ENCODE measurements at regions not wholly inside any gene's neighbourhood (a gene's known extent, or its start where the extent isn't known, plus 50 kb on each side); places are given as distances from the start of the nearest gene placed in this dataset.

- Histone ChIP-seq H3K4me3 (ENCODE audit: control insufficient read depth in 2 of 3, extremely low read depth in 1 of 3, insufficient read depth in 2 of 3, low read depth in 1 of 3, low read length in 3 of 3) (no peak overlapping the region), H3K9ac (ENCODE audit: control insufficient read depth, extremely low read depth, insufficient read depth, low read length) (no peak overlapping the region), H3K27me3 (ENCODE audit: control insufficient read depth, extremely low read depth, insufficient read depth, low read length) (no peaks in the 10 kb centered on the region), H3K4me2 (ENCODE audit: control insufficient read depth, extremely low read depth, insufficient read depth, low read depth, low read length) (no peak overlapping the region), H3K79me2 (ENCODE audit: control insufficient read depth, insufficient read depth, low read length) (no peaks in the 10 kb centered on the region), H3K9me1 (ENCODE audit: control insufficient read depth, extremely low read depth, insufficient read depth, low read length) (no peaks in the 10 kb centered on the region), H2AFZ (ENCODE audit: control insufficient read depth, low read length) (no peak overlapping the region), H3K36me3 (ENCODE audit: control insufficient read depth in 2 of 2, extremely low read depth in 1 of 2, insufficient read depth in 2 of 2, low read length in 2 of 2) (peaks cover 0 to 5% of the 10 kb centered on the region in 2 experiments), H3K4me1 (ENCODE audit: control insufficient read depth, extremely low read depth, insufficient read depth, low read length) (peaks cover 12% of the 10 kb centered on the region), H4K20me1 (ENCODE audit: control insufficient read depth, extremely low read depth, insufficient read depth, low read length) (no peaks in the 10 kb centered on the region), H3K27ac (ENCODE audit: control insufficient read depth, insufficient read depth, low read length) (no peak overlapping the region), H3K9me3 (ENCODE audit: control insufficient read depth, low read depth, low read length) (no peaks in the 10 kb centered on the region)
- dilution Hi-C loops (cut with MboI; ENCODE audit: extremely low pct_ligation_motif_present, low sequenced_read_pairs): no loop called here
- FAIRE-seq (no peak), DNase-seq (ENCODE audit: low read depth, low spot score) (no peak)
- TF ChIP-seq, protein P1, sequence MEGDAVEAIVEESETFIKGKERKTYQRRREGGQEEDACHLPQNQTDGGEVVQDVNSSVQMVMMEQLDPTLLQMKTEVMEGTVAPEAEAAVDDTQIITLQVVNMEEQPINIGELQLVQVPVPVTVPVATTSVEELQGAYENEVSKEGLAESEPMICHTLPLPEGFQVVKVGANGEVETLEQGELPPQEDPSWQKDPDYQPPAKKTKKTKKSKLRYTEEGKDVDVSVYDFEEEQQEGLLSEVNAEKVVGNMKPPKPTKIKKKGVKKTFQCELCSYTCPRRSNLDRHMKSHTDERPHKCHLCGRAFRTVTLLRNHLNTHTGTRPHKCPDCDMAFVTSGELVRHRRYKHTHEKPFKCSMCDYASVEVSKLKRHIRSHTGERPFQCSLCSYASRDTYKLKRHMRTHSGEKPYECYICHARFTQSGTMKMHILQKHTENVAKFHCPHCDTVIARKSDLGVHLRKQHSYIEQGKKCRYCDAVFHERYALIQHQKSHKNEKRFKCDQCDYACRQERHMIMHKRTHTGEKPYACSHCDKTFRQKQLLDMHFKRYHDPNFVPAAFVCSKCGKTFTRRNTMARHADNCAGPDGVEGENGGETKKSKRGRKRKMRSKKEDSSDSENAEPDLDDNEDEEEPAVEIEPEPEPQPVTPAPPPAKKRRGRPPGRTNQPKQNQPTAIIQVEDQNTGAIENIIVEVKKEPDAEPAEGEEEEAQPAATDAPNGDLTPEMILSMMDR (optimal IDR thresholded peaks at IDR 0.05 in 1 of 3, IDR thresholded peaks at IDR 0.05 in 1 of 3, conservative IDR thresholded peaks at IDR 0.05 in 1 of 3; ENCODE audit: extremely low read depth in 1 of 3, insufficient read depth in 2 of 3, low read length in 3 of 3): no peak
- no peak for TF ChIP-seq EZH2 (IDR thresholded peaks at IDR 0.05; ENCODE audit: low read length)
Observed at GRCh38 chr2:18311420-18312195, 248.8 kb downstream of the RDH14 start.

DNA sequence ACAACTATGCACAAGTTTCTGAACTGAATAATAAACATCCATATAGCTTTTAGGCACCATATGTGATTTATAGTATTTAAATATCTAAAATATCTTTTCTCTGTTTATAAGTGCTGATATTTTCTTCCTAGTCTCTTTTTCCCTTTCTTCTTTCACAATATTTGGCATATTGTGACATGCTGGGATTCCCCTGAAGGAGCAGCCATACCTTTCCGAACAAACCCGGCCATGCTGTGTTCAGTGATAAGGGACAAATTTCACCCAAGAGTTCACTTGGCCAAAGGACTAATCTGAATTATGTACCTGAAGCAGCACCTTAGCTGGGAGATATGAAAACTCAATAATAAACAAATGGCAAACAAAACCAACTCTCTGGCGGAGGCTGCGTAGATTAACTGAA is 250.8 kb downstream of the RDH14 start:
- H4K20me1 ChIP-seq (ENCODE audit: control insufficient read depth, extremely low read depth, insufficient read depth, low read length): no peaks in the 10 kb centered on the region
- TF ChIP-seq, protein P1 (optimal IDR thresholded peaks at IDR 0.05 in 1 of 3, IDR thresholded peaks at IDR 0.05 in 1 of 3, conservative IDR thresholded peaks at IDR 0.05 in 1 of 3; ENCODE audit: extremely low read depth in 1 of 3, insufficient read depth in 2 of 3, low read length in 3 of 3): no peak
- TF ChIP-seq EZH2 (IDR thresholded peaks at IDR 0.05; ENCODE audit: low read length): no peak
- dilution Hi-C loops (cut with MboI; ENCODE audit: extremely low pct_ligation_motif_present, low sequenced_read_pairs): no loop called here
- no peaks in the 10 kb centered on the region for H3K9me1 ChIP-seq (ENCODE audit: control insufficient read depth, extremely low read depth, insufficient read depth, low read length)
- no peak overlapping the region for H3K4me2 ChIP-seq (ENCODE audit: control insufficient read depth, extremely low read depth, insufficient read depth, low read depth, low read length)
- peaks cover 5% of the 10 kb centered on the region in 2 experiments for H3K36me3 ChIP-seq (ENCODE audit: control insufficient read depth in 2 of 2, extremely low read depth in 1 of 2, insufficient read depth in 2 of 2, low read length in 2 of 2)
- H3K4me3 ChIP-seq (ENCODE audit: control insufficient read depth in 2 of 3, extremely low read depth in 1 of 3, insufficient read depth in 2 of 3, low read depth in 1 of 3, low read length in 3 of 3): no peak overlapping the region
- FAIRE-seq (no peak), DNase-seq (ENCODE audit: low read depth, low spot score) (no peak)
- peaks cover 12% of the 10 kb centered on the region for H3K4me1 ChIP-seq (ENCODE audit: control insufficient read depth, extremely low read depth, insufficient read depth, low read length)
- no peak overlapping the region for H3K9ac ChIP-seq (ENCODE audit: control insufficient read depth, extremely low read depth, insufficient read depth, low read length)
- peaks cover 4% of the 10 kb centered on the region for H3K79me2 ChIP-seq (ENCODE audit: control insufficient read depth, insufficient read depth, low read length)
- no peak overlapping the region for H2AFZ ChIP-seq (ENCODE audit: control insufficient read depth, low read length)
- H3K27me3 ChIP-seq (ENCODE audit: control insufficient read depth, extremely low read depth, insufficient read depth, low read length): no peaks in the 10 kb centered on the region
- no peaks in the 10 kb centered on the region for H3K9me3 ChIP-seq (ENCODE audit: control insufficient read depth, low read depth, low read length)
- H3K27ac ChIP-seq (ENCODE audit: control insufficient read depth, insufficient read depth, low read length): no peak overlapping the region

Data from keratinocyte (primary cell).